B cell (primary cell): ENCODE measurements at regions not wholly inside any gene's neighbourhood (a gene's known extent, or its start where the extent isn't known, plus 50 kb on each side); places are given as distances from the start of the nearest gene placed in this dataset.

Experiments
- ATAC-seq: fragments of 200-7000 bp; cut with Tn5 transposase; one replicate; pipeline ENCODE4 v1.10.0; 2021; ENCODE audit warnings: low read depth, mild to moderate bottlenecking, moderate number of reproducible peaks, moderate library complexity
- CTCF ChIA-PET: fragments of 350-600 bp; sonication (Branson Sonifier 250); formaldehyde crosslinking; loops from one replicate; lab custom pipeline; 2021; ENCODE audit warnings: antibody characterized with exemption, inconsistent platforms; lab: Charles Lee
- POLR2A ChIA-PET: fragments of 350-600 bp; sonication (Branson Sonifier 250); formaldehyde crosslinking; loops from one replicate; lab custom pipeline; 2021; ENCODE audit warnings: antibody characterized with exemption; lab: Charles Lee
- DNase-seq: peaks from one replicate; pipeline ENCODE4 v3.0.0; 2013
- H2AFZ ChIP-seq: 2 replicates; pipeline ENCODE4 v1.6.1; 2012; ENCODE audit warnings: mild to moderate bottlenecking, low read depth, low read length; ENCODE audit not compliant: insufficient read depth, poor library complexity, severe bottlenecking
- H3K27ac ChIP-seq, 2 donors: 1 replicate in 1 of 2; 2 replicates in 1 of 2; pipeline ENCODE4 v1.5.1; 2012 to 2013; ENCODE audit warnings: low read length in 2 of 2, mild to moderate bottlenecking in 2 of 2, moderate library complexity in 1 of 2
- H3K27me3 ChIP-seq, 4 experiments: fragments of 200-600 bp in 1 of 4; sonication (generic) in 1 of 4; replicated peaks in 1 of 4; 1 replicate in 2 of 4; 2 replicates in 2 of 4; pipeline versions ENCODE4 v1.6.1 to v1.7.0; 2013 to 2016; ENCODE audit warnings: low read length in 3 of 4, mild to moderate bottlenecking in 2 of 4, mixed read lengths in 1 of 4, moderate library complexity in 1 of 4; ENCODE audit not compliant: insufficient read depth in 4 of 4, control insufficient read depth in 3 of 4; ENCODE audit errors: control extremely low read depth in 1 of 4
- H3K36me3 ChIP-seq, 2 experiments: replicated peaks in 1 of 2; 1 replicate in 1 of 2; 2 replicates in 1 of 2; pipeline versions ENCODE4 v1.6.1 to v1.7.1; 2013; ENCODE audit warnings: low read length in 1 of 2; ENCODE audit not compliant: insufficient read depth in 2 of 2, control insufficient read depth in 1 of 2; ENCODE audit errors: control extremely low read depth in 1 of 2, extremely low read depth in 1 of 2
- H3K4me1 ChIP-seq, 2 donors: fragments of 200-600 bp in 1 of 2; sonication (generic) in 1 of 2; 1 replicate in 1 of 2; 2 replicates in 1 of 2; pipeline versions ENCODE4 v1.5.1 to v1.6.1; 2013 to 2017; ENCODE audit warnings: low read length in 2 of 2; ENCODE audit not compliant: control insufficient read depth in 2 of 2, insufficient read depth in 2 of 2
- H3K4me2 ChIP-seq: replicated peaks from 2 replicates; pipeline ENCODE3; 2012; ENCODE audit warnings: mild to moderate bottlenecking, low read depth, low read length; ENCODE audit not compliant: poor library complexity, severe bottlenecking
- H3K4me3 ChIP-seq, 5 experiments: fragments of 200-600 bp in 1 of 5; sonication (generic) in 1 of 5; 1 replicate in 3 of 5; 2 replicates in 2 of 5; pipeline versions ENCODE4 v1.5.1 to v1.7.0; 2011 to 2016; ENCODE audit warnings: low read length in 4 of 5, mild to moderate bottlenecking in 4 of 5, low read depth in 2 of 5, control low read depth in 1 of 5, moderate library complexity in 1 of 5; ENCODE audit not compliant: insufficient read depth in 1 of 5; ENCODE audit errors: control extremely low read depth in 1 of 5, extremely low read depth in 1 of 5
- H3K79me2 ChIP-seq: fragments of 200-600 bp; sonication (generic); one replicate; pipeline ENCODE4 v1.6.0; 2016; ENCODE audit warnings: low read length; ENCODE audit not compliant: control insufficient read depth, insufficient read depth
- H3K9ac ChIP-seq: fragments of 200-600 bp; sonication (generic); 2 replicates; pipeline ENCODE4 v1.6.1; 2017; ENCODE audit warnings: mild to moderate bottlenecking, low read length, moderate library complexity
- H3K9me3 ChIP-seq, 3 donors: one replicate each; pipeline versions ENCODE4 v1.6.1 to v1.7.1; 2013; ENCODE audit warnings: low read length in 2 of 3; ENCODE audit not compliant: control insufficient read depth in 2 of 3, insufficient read depth in 1 of 3; ENCODE audit errors: control extremely low read depth in 1 of 3
- H4K20me1 ChIP-seq: 2 replicates; pipeline ENCODE4 v1.6.0; 2012; ENCODE audit warnings: mild to moderate bottlenecking, low read length; ENCODE audit not compliant: insufficient read depth, control insufficient read depth, poor library complexity, severe bottlenecking
- H3K27ac Mint-ChIP-seq: one replicate; pipeline ENCODE4 v1.8.0; 2021; ENCODE audit warnings: mixed read lengths
- H3K27me3 Mint-ChIP-seq: one replicate; pipeline ENCODE4 v1.8.0; 2021; ENCODE audit warnings: mixed read lengths
- H3K4me1 Mint-ChIP-seq: one replicate; pipeline ENCODE4 v1.8.0; 2021; ENCODE audit warnings: mixed read lengths
- H3K4me3 Mint-ChIP-seq: one replicate; pipeline ENCODE4 v1.8.0; 2021; ENCODE audit warnings: mixed read lengths
- H3K9me3 Mint-ChIP-seq: one replicate; pipeline ENCODE4 v1.8.0; 2022; ENCODE audit warnings: mixed read lengths; ENCODE audit not compliant: insufficient read depth
- EZH2 ChIP-seq: IDR thresholded peaks from 2 replicates; pipeline ENCODE4 v1.6.1; 2012; ENCODE audit warnings: borderline replicate concordance, low read depth, mild to moderate bottlenecking, moderate library complexity, low read length; ENCODE audit not compliant: insufficient read depth, poor library complexity, severe bottlenecking
- WGBS: methylation state at CpG from one replicate; pipeline ENCODE4 v1.1.5; 2013; ENCODE audit warnings: missing lambda C conversion rate; ENCODE audit not compliant: insufficient coverage; 5-methylcytosine and 5-hydroxymethylcytosine counted together
- intact Hi-C: fragments of 100-400 bp; cut with micrococcal nuclease; formaldehyde crosslinking; loops from one replicate; pipeline ENCODE4 v1.10.0; 2022
- TF ChIP-seq, protein P1 (sequence below): fragments of 200-600 bp; IDR thresholded peaks from one replicate; pipeline ENCODE4 v1.8.0; 2022; ENCODE audit warnings: antibody characterized with exemption, mild to moderate bottlenecking

DNA sequence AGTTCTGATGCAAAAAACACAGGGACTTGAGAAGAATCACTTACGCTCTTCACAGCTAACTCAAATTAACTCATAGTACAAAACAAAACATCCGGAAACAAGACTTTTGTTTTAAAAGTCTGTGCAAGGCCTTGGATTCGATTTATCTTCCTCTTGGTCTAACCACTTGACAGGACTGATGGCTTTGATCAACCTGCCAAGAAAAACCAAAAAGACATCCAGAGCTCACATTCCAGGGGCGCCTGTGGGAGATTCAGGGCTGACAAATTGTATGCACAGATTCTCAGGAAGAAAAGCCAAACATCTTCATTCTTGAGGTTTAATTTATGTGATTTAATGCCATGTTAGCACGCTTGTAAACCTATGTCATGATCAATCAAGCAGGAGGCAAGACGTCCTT, 129.1 kb upstream of the TMCC3 start:
- peaks cover 38% of the 10 kb centered on the region for H4K20me1 ChIP-seq
- Mint-ChIP-seq H3K27ac (no peak overlapping the region), H3K4me3 (no peak overlapping the region), H3K4me1 (peaks cover 30% of the 10 kb centered on the region), H3K9me3 (peaks cover 5% of the 10 kb centered on the region), H3K27me3 (no peaks in the 10 kb centered on the region)
- WGBS: 84% methylated on average over 4 of the region's 6 CpGs
- no peak overlapping the region for H3K27ac ChIP-seq
- CTCF ChIA-PET: no interaction called here
- no peak overlapping the region for H3K4me3 ChIP-seq
- H3K9ac ChIP-seq: no peak overlapping the region
- ATAC-seq (no peak), DNase-seq (no peak)
- H3K4me1 ChIP-seq: peaks cover 13 to 25% of the 10 kb centered on the region in 2 donors
- peaks cover 0 to 8% (median 3%) of the 10 kb centered on the region in 3 donors for H3K9me3 ChIP-seq
- POLR2A ChIA-PET: no interaction called here
- H2AFZ ChIP-seq: no peak overlapping the region
- H3K79me2 ChIP-seq: peaks cover 73% of the 10 kb centered on the region
- H3K27me3 ChIP-seq: no peaks in the 10 kb centered on the region
- TF ChIP-seq, protein P1, sequence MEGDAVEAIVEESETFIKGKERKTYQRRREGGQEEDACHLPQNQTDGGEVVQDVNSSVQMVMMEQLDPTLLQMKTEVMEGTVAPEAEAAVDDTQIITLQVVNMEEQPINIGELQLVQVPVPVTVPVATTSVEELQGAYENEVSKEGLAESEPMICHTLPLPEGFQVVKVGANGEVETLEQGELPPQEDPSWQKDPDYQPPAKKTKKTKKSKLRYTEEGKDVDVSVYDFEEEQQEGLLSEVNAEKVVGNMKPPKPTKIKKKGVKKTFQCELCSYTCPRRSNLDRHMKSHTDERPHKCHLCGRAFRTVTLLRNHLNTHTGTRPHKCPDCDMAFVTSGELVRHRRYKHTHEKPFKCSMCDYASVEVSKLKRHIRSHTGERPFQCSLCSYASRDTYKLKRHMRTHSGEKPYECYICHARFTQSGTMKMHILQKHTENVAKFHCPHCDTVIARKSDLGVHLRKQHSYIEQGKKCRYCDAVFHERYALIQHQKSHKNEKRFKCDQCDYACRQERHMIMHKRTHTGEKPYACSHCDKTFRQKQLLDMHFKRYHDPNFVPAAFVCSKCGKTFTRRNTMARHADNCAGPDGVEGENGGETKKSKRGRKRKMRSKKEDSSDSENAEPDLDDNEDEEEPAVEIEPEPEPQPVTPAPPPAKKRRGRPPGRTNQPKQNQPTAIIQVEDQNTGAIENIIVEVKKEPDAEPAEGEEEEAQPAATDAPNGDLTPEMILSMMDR: no peak
- no peak for TF ChIP-seq EZH2
- no peak overlapping the region for H3K4me2 ChIP-seq
- peaks cover 0 to 4% of the 10 kb centered on the region in 2 experiments for H3K36me3 ChIP-seq
- intact Hi-C loops: no loop called here

DNA sequence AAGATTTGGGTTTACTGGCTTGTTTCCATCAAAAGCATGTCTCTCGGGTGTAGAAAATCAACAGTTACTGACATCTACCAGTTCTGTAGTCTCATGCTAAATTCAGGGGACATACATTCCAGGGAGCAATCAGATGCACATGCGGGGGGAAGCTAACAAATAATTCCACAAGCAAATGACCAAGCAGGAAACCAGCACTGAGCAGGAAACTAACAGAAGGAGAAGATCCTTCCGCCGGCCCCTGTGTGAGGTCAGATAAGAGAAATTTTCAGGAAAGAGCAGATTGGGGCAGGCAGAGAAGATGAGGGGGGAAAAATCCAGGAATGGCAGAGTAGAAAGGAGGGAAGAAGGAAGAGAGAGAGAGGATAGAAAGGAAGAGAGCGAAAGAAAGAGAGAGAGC, 127.6 kb upstream of the TMCC3 start:
- no peak overlapping the region for H3K4me3 ChIP-seq
- 54% methylated on average over 3 of the region's 5 CpGs for WGBS
- ATAC-seq (no peak), DNase-seq (no peak)
- peaks cover 19% of the 10 kb centered on the region for H3K4me1 Mint-ChIP-seq
- peaks cover 68% of the 10 kb centered on the region for H3K79me2 ChIP-seq
- peaks cover 7% of the 10 kb centered on the region for H3K9me3 Mint-ChIP-seq
- intact Hi-C loops: no loop called here
- H3K9ac ChIP-seq: no peak overlapping the region
- no peak overlapping the region for H2AFZ ChIP-seq
- no peaks in the 10 kb centered on the region for H3K27me3 Mint-ChIP-seq
- H4K20me1 ChIP-seq: peaks cover 38% of the 10 kb centered on the region
- no peak overlapping the region for H3K4me3 Mint-ChIP-seq
- H3K27ac Mint-ChIP-seq: no peak overlapping the region
- no peak overlapping the region for H3K27ac ChIP-seq
- H3K27me3 ChIP-seq: no peaks in the 10 kb centered on the region
- peaks cover 2 to 14% (median 11%) of the 10 kb centered on the region in 3 donors for H3K9me3 ChIP-seq
- no peak for TF ChIP-seq EZH2
- TF ChIP-seq, protein P1: no peak
- ChIA-PET CTCF (no interaction called here), POLR2A (no interaction called here)
- H3K4me2 ChIP-seq: no peak overlapping the region
- peaks cover 3 to 4% of the 10 kb centered on the region in 2 experiments for H3K36me3 ChIP-seq
- H3K4me1 ChIP-seq: peaks cover 3 to 13% of the 10 kb centered on the region in 2 donors
